ENCODE measurements at regions not wholly inside any gene's neighbourhood (a gene's known extent, or its start where the extent isn't known, plus 50 kb on each side); places are given as distances from the start of the nearest gene placed in this dataset.

DNA sequence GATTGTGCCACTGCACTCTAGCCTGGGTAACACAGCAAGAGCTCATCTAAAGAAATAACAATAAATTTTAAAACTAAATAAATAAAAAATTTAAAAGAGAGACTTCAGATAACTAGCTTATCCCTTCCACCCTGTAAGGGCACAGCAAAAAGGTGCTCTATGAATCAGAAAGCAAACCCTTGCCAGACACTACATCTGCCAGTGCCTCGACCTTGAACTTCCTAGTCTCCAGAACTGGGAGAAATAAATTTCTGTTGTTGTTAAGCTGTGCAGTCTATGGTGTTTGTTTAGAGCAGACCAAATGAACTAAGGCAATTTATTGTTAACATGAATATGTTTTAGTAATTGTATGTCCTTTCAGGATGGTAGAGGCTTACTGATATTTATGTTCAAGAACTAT is 174.9 kb upstream of the TRIM24 start:
- Histone ChIP-seq H3K4me1 (no peaks in the 10 kb centered on the region), H3K27me3 (no peaks in the 10 kb centered on the region), H3K4me3 (replicated peaks in 1 of 3) (no peak overlapping the region), H3K36me3 (no peaks in the 10 kb centered on the region), H3K9me3 (no peaks in the 10 kb centered on the region), H3K27ac (no peak overlapping the region)
- no peak for DNase-seq
- intact Hi-C loops (cut with DNase I), result no loop called here
- 80 to 88% methylated on average over 1 of the region's 1 CpG for WGBS, 2 donors
- TF ChIP-seq, protein P1, sequence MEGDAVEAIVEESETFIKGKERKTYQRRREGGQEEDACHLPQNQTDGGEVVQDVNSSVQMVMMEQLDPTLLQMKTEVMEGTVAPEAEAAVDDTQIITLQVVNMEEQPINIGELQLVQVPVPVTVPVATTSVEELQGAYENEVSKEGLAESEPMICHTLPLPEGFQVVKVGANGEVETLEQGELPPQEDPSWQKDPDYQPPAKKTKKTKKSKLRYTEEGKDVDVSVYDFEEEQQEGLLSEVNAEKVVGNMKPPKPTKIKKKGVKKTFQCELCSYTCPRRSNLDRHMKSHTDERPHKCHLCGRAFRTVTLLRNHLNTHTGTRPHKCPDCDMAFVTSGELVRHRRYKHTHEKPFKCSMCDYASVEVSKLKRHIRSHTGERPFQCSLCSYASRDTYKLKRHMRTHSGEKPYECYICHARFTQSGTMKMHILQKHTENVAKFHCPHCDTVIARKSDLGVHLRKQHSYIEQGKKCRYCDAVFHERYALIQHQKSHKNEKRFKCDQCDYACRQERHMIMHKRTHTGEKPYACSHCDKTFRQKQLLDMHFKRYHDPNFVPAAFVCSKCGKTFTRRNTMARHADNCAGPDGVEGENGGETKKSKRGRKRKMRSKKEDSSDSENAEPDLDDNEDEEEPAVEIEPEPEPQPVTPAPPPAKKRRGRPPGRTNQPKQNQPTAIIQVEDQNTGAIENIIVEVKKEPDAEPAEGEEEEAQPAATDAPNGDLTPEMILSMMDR (IDR thresholded peaks at IDR 0.05), result no peak
- TF ChIP-seq POLR2A (IDR thresholded peaks at IDR 0.05), result no peak

DNA sequence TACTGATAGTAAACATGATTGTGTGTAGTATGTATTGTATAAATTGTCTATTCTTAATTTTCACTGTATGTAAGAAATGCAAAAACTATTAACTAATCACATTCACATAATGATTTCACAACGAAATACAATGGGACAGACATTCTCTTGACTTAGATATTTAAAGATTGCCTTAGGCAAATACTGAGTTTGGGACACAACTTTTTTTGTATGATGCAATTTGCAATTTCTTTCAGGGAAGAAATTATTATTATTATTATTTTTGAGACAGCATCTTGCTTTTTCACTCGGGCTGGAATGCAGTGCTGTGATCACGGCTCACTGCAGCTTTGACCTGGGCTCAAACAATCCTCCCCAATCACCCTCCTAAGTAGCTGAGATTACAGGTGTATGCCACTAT is 173.2 kb upstream of the TRIM24 start:
- intact Hi-C loops (cut with DNase I), result no loop called here
- TF ChIP-seq, protein P1 (IDR thresholded peaks at IDR 0.05), result no peak
- TF ChIP-seq POLR2A (IDR thresholded peaks at IDR 0.05), result no peak
- H3K27ac ChIP-seq, result no peak overlapping the region

DNA sequence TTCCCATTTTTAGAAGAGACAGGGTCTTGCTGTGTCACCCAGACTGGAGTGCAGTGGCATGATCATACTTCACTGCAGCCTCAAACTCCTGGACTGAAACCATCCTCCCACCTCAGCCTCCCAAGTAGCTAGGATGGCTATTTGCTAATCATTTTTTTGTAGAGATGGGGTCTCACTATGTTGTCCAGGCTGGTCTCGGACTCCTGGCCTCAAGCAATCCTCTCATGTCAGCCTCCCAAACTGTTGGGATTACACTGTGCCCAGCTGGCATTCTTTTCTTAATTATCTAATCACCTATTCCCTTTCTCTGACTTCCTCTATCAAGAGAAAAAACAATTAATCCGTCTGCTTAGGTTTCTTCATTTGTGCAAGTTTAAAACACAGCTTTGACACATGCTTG is 172.5 kb upstream of the TRIM24 start:
- H3K9me3 ChIP-seq, result no peaks in the 10 kb centered on the region
- TF ChIP-seq, protein P1 (IDR thresholded peaks at IDR 0.05), result no peak
- TF ChIP-seq POLR2A (IDR thresholded peaks at IDR 0.05), result no peak
- no peaks in the 10 kb centered on the region for H3K27me3 ChIP-seq
- no peaks in the 10 kb centered on the region for H3K36me3 ChIP-seq
- H3K4me1 ChIP-seq, result no peaks in the 10 kb centered on the region
- intact Hi-C loops (cut with DNase I), result no loop called here
- no peak overlapping the region for H3K27ac ChIP-seq
- 67 to 77% methylated on average over 2 of the region's 2 CpGs for WGBS, 2 donors
- H3K4me3 ChIP-seq (replicated peaks in 1 of 3), result no peak overlapping the region
- no peak for DNase-seq

More for the DNA sequence above, 173.2 kb upstream of the TRIM24 start:
- WGBS, 2 donors, result 76 to 85% methylated on average over 3 of the region's 3 CpGs
- no peak for DNase-seq
- no peaks in the 10 kb centered on the region for H3K36me3 ChIP-seq
- no peaks in the 10 kb centered on the region for H3K9me3 ChIP-seq
- no peaks in the 10 kb centered on the region for H3K27me3 ChIP-seq
- H3K4me3 ChIP-seq (replicated peaks in 1 of 3), result no peak overlapping the region
- no peaks in the 10 kb centered on the region for H3K4me1 ChIP-seq

DNA sequence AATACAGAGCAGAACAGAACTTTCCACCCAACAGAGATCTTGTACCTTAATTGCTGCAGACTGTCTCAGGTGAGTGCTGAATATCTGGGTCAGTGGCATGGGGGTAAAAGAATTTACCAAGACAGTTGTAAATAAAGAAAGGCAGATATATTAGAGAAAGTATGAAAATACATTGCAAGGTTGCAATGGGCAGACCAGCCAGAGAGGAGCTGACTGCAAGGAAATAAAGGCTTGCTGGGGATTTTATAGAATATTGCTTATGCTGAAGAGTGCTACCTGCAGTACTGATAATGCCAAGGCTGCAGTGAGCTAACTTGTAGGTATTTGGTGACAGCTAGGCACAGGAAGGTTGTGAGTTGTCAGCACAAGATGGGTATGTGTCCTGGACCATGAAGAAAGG is 171.0 kb upstream of the TRIM24 start:
- no peaks in the 10 kb centered on the region for H3K9me3 ChIP-seq
- DNase-seq, result no peak
- no peak overlapping the region for H3K4me3 ChIP-seq (replicated peaks in 1 of 3)
- TF ChIP-seq, protein P1 (IDR thresholded peaks at IDR 0.05), result no peak
- no peak for TF ChIP-seq POLR2A (IDR thresholded peaks at IDR 0.05)
- H3K27me3 ChIP-seq, result no peaks in the 10 kb centered on the region
- intact Hi-C loops (cut with DNase I), result no loop called here
- H3K4me1 ChIP-seq, result no peaks in the 10 kb centered on the region
- H3K36me3 ChIP-seq, result no peaks in the 10 kb centered on the region
- H3K27ac ChIP-seq, result no peak overlapping the region

DNA sequence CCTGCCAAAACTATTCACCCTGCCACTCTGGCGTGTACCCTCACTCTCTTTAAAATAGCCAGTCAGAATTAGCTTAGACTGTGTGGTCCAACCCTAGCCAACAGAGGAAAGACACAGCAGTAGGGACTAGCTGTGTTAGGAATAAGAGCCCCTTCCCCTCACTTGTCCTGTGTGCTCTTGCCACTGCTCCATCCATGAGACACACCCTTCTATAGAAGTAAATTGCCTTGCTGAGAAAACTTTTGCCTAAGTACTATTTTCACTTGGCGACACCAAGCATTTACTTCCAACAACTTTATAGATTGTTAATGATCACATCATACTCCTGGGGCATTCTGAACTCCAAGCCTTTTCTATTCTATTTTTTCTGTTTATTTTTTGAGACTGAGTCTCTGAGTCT is 170.2 kb upstream of the TRIM24 start:
- no peak overlapping the region for H3K4me3 ChIP-seq (replicated peaks in 1 of 3)
- H3K36me3 ChIP-seq, result no peaks in the 10 kb centered on the region
- H3K27ac ChIP-seq, result no peak overlapping the region
- H3K9me3 ChIP-seq, result no peaks in the 10 kb centered on the region
- no peaks in the 10 kb centered on the region for H3K4me1 ChIP-seq
- TF ChIP-seq, protein P1 (IDR thresholded peaks at IDR 0.05), result no peak
- TF ChIP-seq POLR2A (IDR thresholded peaks at IDR 0.05), result no peak
- intact Hi-C loops (cut with DNase I), result no loop called here
- DNase-seq, result no peak
- WGBS, 2 donors, result 90 to 95% methylated on average over 2 of the region's 2 CpGs
- H3K27me3 ChIP-seq, result no peaks in the 10 kb centered on the region
